Activated CD8-positive, alpha-beta T cell treated with anti-CD3 and anti-CD28 coated beads for 36 hours (primary cell): ENCODE measurements at regions not wholly inside any gene's neighbourhood (a gene's known extent, or its start where the extent isn't known, plus 50 kb on each side); places are given as distances from the start of the nearest gene placed in this dataset.
A peak's percentile ranks its signal among the peaks of the same experiment; 100 is the strongest.

Source experiments
- ATAC-seq: fragments of 200-7000 bp; cut with Tn5 transposase; one replicate; pipeline ENCODE4 v1.10.0; 2021; ENCODE audit warnings: mild to moderate bottlenecking, moderate library complexity
- CTCF ChIA-PET: fragments of 350-600 bp; sonication (Branson Sonifier 250); formaldehyde crosslinking; loops from one replicate; lab custom pipeline; 2021; ENCODE audit warnings: antibody characterized with exemption; lab: Charles Lee
- POLR2A ChIA-PET: fragments of 350-600 bp; sonication (Branson Sonifier 250); formaldehyde crosslinking; loops from one replicate; lab custom pipeline; 2021; ENCODE audit warnings: antibody characterized with exemption; lab: Charles Lee
- DNase-seq: peaks from one replicate; pipeline ENCODE4 v3.0.0-alpha.2; 2020
- H3K27ac Mint-ChIP-seq: one replicate; pipeline ENCODE4 v1.8.0; 2021; ENCODE audit warnings: mild to moderate bottlenecking, mixed read lengths
- H3K27me3 Mint-ChIP-seq: one replicate; pipeline ENCODE4 v1.8.0; 2021; ENCODE audit warnings: mixed read lengths
- H3K36me3 Mint-ChIP-seq: one replicate; pipeline ENCODE4 v1.8.0; 2021; ENCODE audit warnings: low read depth, mixed read lengths
- H3K4me1 Mint-ChIP-seq: one replicate; pipeline ENCODE4 v1.8.0; 2021; ENCODE audit warnings: low read depth, mixed read lengths
- H3K4me3 Mint-ChIP-seq: one replicate; pipeline ENCODE4 v1.8.0; 2021; ENCODE audit warnings: mild to moderate bottlenecking, moderate library complexity, mixed read lengths
- H3K9me3 Mint-ChIP-seq: one replicate; pipeline ENCODE4 v1.8.0; 2021; ENCODE audit warnings: mixed read lengths
- intact Hi-C: fragments of 100-400 bp; cut with micrococcal nuclease; formaldehyde crosslinking; loops from one replicate; pipeline ENCODE4 v1.10.0; 2022
- TF ChIP-seq, protein P1 (sequence below): fragments of 200-600 bp; IDR thresholded peaks from one replicate; pipeline ENCODE4 v1.8.0; 2022; ENCODE audit warnings: antibody characterized with exemption, mild to moderate bottlenecking

- no peak for ATAC-seq
- no peaks in the 10 kb centered on the region for H3K36me3 Mint-ChIP-seq
- H3K27ac Mint-ChIP-seq: no peak overlapping the region
- DNase-seq: no peak
- TF ChIP-seq, protein P1, sequence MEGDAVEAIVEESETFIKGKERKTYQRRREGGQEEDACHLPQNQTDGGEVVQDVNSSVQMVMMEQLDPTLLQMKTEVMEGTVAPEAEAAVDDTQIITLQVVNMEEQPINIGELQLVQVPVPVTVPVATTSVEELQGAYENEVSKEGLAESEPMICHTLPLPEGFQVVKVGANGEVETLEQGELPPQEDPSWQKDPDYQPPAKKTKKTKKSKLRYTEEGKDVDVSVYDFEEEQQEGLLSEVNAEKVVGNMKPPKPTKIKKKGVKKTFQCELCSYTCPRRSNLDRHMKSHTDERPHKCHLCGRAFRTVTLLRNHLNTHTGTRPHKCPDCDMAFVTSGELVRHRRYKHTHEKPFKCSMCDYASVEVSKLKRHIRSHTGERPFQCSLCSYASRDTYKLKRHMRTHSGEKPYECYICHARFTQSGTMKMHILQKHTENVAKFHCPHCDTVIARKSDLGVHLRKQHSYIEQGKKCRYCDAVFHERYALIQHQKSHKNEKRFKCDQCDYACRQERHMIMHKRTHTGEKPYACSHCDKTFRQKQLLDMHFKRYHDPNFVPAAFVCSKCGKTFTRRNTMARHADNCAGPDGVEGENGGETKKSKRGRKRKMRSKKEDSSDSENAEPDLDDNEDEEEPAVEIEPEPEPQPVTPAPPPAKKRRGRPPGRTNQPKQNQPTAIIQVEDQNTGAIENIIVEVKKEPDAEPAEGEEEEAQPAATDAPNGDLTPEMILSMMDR: no peak
- ChIA-PET CTCF (interaction anchor here (0.6 to 1.0 kb wide), 2 partner anchors 27 to 241 kb away, joined by 3 to 4 read pairs; no protein-coding TSS in a partner anchor), POLR2A (no interaction called here)
- peaks cover 9% of the 10 kb centered on the region for H3K4me1 Mint-ChIP-seq
- H3K27me3 Mint-ChIP-seq: no peaks in the 10 kb centered on the region
- no peak overlapping the region for H3K4me3 Mint-ChIP-seq
- intact Hi-C loops: no loop called here
- no peaks in the 10 kb centered on the region for H3K9me3 Mint-ChIP-seq
These were observed 427.9 kb downstream of the AEBP2 start for GRCh38 chr12:19867151-19867550.

DNA sequence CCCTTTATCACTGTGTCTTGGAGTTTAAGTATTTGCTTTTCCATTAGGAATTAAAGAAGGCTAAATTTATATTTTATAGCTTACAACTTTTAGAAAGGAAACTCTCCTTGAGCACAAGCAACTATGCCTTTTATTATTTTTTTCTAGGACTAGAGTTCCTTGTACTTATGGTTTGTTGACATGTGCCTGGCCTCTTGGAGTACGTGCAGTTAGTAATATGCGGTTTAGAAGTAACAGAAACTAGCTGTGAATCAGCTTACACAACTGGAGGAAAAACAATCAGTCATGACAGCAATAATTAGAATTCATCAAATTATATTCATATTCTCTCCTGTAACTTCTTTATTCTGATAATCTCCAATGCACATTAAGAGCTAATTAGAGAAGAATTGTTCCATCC, 428.7 kb downstream of the AEBP2 start:
- POLR2A ChIA-PET: no interaction called here
- no peak for DNase-seq
- Mint-ChIP-seq H3K4me1 (peaks cover 9% of the 10 kb centered on the region), H3K9me3 (no peaks in the 10 kb centered on the region), H3K36me3 (no peaks in the 10 kb centered on the region), H3K27me3 (no peaks in the 10 kb centered on the region), H3K27ac (no peak overlapping the region), H3K4me3 (no peak overlapping the region)
- TF ChIP-seq, protein P1: no peak
- ATAC-seq: no peak
- CTCF ChIA-PET: no interaction called here
- intact Hi-C loops: no loop called here

- ChIA-PET CTCF (interaction anchor here (0.8 kb wide), 1 partner anchor 112 kb away, joined by 4 read pairs; no protein-coding TSS in a partner anchor), POLR2A (interaction anchor here (1.0 kb wide), 1 partner anchor 24 kb away, joined by 3 read pairs; no protein-coding TSS in a partner anchor)
- intact Hi-C loops: no loop called here
- TF ChIP-seq, protein P1: no peak
- H3K4me3 Mint-ChIP-seq: no peak overlapping the region
- H3K9me3 Mint-ChIP-seq: no peaks in the 10 kb centered on the region
- peaks cover 9% of the 10 kb centered on the region for H3K4me1 Mint-ChIP-seq
- H3K36me3 Mint-ChIP-seq: no peaks in the 10 kb centered on the region
- H3K27me3 Mint-ChIP-seq: no peaks in the 10 kb centered on the region
- ATAC-seq: peak; percentile 81
- H3K27ac Mint-ChIP-seq: peak overlapping the region; percentile 36
- peak; percentile 51 for DNase-seq
These were observed 430.1 kb downstream of the AEBP2 start for GRCh38 chr12:19869413-19869812.

DNA sequence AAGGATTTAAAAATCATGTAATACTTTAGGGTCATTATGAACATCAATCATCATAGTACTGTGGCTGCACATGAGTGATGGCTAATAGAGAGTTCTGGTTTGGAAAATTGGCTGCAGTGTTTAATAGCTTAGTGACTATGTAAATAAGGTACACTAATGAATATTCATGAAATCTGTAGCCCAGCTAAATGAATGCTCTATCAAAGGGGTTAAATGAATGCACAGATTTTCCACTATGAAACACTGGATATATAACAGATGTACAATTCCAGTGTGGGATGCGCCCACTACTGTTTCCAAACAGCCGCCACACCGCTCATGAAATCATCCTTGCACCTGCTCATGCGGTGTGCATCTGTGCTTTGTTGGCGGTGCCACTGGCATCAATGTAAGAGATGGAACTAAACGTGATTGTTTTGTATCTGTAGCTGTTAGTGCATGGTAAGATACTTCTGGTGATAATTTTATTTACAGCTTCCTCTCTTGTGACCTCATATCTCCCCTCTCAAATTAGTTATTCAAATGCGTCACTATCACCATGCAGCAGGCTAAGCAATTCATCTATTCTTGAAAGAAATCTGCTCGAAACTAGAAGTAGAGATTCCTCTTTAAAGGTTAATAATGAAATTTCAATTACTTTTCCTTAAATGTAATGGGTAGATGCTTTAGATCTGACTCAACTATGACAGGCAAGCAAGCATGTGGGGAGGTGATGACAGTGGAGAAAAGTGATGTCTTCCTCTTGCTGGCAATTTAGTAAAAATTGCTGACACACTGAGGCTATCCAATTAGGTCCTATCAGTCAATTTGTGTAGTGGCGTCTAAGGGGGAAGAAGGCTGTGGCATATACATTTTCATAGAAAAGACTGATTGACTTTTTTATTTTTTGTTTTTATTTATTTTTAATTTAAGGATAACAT, 433.6 kb downstream of the AEBP2 start:
- H3K4me3 Mint-ChIP-seq: no peak overlapping the region
- no peak for ATAC-seq
- no peak overlapping the region for H3K27ac Mint-ChIP-seq
- intact Hi-C loops: no loop called here
- H3K9me3 Mint-ChIP-seq: no peaks in the 10 kb centered on the region
- ChIA-PET CTCF (no interaction called here), POLR2A (no interaction called here)
- H3K27me3 Mint-ChIP-seq: peaks cover 1% of the 10 kb centered on the region
- peaks cover 9% of the 10 kb centered on the region for H3K4me1 Mint-ChIP-seq
- no peaks in the 10 kb centered on the region for H3K36me3 Mint-ChIP-seq
- no peak for DNase-seq
- TF ChIP-seq, protein P1: no peak

GRCh38 chr12:19880076-19880475, 440.8 kb downstream of the AEBP2 start:
- Mint-ChIP-seq H3K4me1 (no peaks in the 10 kb centered on the region), H3K9me3 (peaks cover 2% of the 10 kb centered on the region), H3K36me3 (no peaks in the 10 kb centered on the region), H3K4me3 (no peak overlapping the region), H3K27ac (no peak overlapping the region), H3K27me3 (peaks cover 1% of the 10 kb centered on the region)
- TF ChIP-seq, protein P1: no peak
- POLR2A ChIA-PET: no interaction called here
- CTCF ChIA-PET: interaction anchor here (1.0 kb wide), 2 partner anchors 10 to 141 kb away, joined by 3 read pairs; no protein-coding TSS in a partner anchor
- intact Hi-C loops: no loop called here
- DNase-seq (no peak), ATAC-seq (no peak)
